Lower leg skin (tissue), 4 donors: ENCODE measurements at regions not wholly inside any gene's neighbourhood (a gene's known extent, or its start where the extent isn't known, plus 50 kb on each side); places are given as distances from the start of the nearest gene placed in this dataset.
A peak's percentile ranks its signal among the peaks of the same experiment; 100 is the strongest.

ENCODE experiments used
- DNase-seq, 2 donors: peaks; one replicate each; pipeline ENCODE4 v3.0.0-alpha.2; 2019; ENCODE audit warnings: low spot score in 2 of 2
- H3K4me3 ChIP-seq: fragments of 200-600 bp; sonication (generic); 2 replicates; pipeline ENCODE4 v1.5.1; 2017; ENCODE audit warnings: mild to moderate bottlenecking, low read depth; ENCODE audit not compliant: poor library complexity, severe bottlenecking
- POLR2A ChIP-seq, 2 donors: fragments of 450-650 bp; IDR thresholded peaks; one replicate each; pipeline ENCODE4 v1.6.1; 2016 to 2017; ENCODE audit warnings: antibody characterized with exemption in 2 of 2, mild to moderate bottlenecking in 1 of 2, moderate library complexity in 1 of 2
- WGBS, 2 donors: methylation state at CpG; one replicate each; pipeline ENCODE4 v1.1.5; 2018; 5-methylcytosine and 5-hydroxymethylcytosine counted together
- intact Hi-C: fragments of 100-400 bp; cut with DNase I; formaldehyde crosslinking; loops from one replicate; pipeline ENCODE4 v1.15.0; 2023; ENCODE audit warnings: low total_unique reads
- TF ChIP-seq, protein P1 (sequence below), 3 donors: fragments of 450-650 bp; IDR thresholded peaks; one replicate each; pipeline ENCODE4 v1.5.1; 2016; ENCODE audit warnings: antibody characterized with exemption in 3 of 3, mild to moderate bottlenecking in 3 of 3, moderate library complexity in 2 of 3

- 80 to 88% methylated on average over 20 to 21 of the region's 21 CpGs for WGBS, 2 donors
- no peak for TF ChIP-seq POLR2A (IDR thresholded peaks at IDR 0.05)
- TF ChIP-seq, protein P1, sequence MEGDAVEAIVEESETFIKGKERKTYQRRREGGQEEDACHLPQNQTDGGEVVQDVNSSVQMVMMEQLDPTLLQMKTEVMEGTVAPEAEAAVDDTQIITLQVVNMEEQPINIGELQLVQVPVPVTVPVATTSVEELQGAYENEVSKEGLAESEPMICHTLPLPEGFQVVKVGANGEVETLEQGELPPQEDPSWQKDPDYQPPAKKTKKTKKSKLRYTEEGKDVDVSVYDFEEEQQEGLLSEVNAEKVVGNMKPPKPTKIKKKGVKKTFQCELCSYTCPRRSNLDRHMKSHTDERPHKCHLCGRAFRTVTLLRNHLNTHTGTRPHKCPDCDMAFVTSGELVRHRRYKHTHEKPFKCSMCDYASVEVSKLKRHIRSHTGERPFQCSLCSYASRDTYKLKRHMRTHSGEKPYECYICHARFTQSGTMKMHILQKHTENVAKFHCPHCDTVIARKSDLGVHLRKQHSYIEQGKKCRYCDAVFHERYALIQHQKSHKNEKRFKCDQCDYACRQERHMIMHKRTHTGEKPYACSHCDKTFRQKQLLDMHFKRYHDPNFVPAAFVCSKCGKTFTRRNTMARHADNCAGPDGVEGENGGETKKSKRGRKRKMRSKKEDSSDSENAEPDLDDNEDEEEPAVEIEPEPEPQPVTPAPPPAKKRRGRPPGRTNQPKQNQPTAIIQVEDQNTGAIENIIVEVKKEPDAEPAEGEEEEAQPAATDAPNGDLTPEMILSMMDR (IDR thresholded peaks at IDR 0.05) = no peak
- no peak overlapping the region for H3K4me3 ChIP-seq
- intact Hi-C loops = no loop called here
- peak; percentile 10 to 70 for DNase-seq
These were observed 136.2 kb downstream of the CPZ start for GRCh38 chr4:8728536-8729407.

DNA sequence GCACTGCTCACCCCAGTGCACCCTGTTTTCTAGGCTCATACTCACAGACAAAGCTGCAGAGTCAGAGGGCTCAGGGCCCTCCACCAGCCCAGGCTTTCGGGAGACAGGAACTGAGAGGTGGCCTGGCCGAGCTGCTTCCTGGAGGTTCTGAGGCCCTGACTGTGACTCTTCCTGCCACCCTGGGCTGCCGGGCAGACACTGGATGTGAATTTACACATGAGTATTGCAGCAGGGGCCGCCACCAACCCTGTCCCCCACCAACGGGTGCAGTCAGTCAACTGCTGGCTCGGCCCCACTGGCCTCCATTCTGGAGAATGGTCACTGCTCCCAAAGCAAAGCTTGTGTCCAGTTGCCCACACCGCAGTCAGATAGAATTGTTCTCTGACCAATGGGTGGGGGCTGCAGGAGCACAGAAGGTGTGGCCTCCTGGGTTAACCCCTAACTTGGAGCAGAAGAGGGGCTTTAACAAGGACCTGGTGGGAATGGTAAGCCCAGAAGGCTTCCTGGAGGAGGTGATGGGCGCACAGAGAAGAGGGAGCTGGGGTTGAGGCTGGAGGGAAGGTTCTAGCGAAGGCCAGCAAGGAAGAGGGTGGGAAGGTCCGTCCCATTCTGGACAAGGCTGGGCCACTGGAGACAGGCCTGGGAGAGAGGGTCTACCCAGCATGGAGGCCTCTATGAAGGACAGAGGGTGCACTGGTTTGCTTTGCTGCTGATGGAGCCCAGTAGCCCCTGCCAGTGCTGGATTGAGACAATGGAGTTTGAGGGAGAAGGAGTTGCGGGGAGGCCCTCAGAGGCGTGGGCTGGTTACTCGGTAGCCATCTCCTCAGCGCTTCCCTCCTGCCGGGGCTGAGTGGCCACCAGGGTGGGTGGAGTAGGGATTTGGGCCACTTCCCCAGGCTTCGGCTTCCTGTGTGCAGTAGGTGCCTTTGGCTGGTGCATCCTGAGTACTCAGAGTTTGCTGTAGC, 135.3 kb downstream of the CPZ start:
- TF ChIP-seq POLR2A (IDR thresholded peaks at IDR 0.05) = no peak
- TF ChIP-seq, protein P1 (IDR thresholded peaks at IDR 0.05) = no peak
- WGBS, 2 donors = 66 to 77% methylated on average over 14 to 16 of the region's 16 CpGs
- H3K4me3 ChIP-seq = no peak overlapping the region
- peak; percentile 7 to 70 for DNase-seq
- intact Hi-C loops = no loop called here

DNA sequence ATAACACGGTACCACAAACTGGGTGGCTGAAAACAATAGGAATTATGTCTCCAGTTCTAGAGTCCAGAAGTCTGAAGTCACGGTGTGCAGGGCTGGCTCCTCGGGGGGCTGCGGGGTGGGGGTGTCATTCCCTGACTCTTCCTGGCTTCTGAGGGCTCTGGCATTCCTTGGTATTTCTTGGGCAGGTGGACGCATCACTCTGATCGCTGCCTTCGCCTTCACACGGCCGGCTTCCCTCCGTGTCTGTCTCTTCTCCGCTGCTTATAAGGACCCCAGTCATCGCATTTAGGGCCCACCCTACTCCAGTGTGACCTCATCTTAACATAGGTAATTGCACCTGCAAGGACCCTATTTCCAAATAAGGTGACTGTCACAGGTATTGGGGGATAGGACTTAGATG, 134.6 kb downstream of the CPZ start:
- DNase-seq = peak; percentile 3 to 58
- 51 to 76% methylated on average over 12 of the region's 12 CpGs for WGBS, 2 donors
- no peak overlapping the region for H3K4me3 ChIP-seq
- intact Hi-C loops = no loop called here
- TF ChIP-seq, protein P1 (IDR thresholded peaks at IDR 0.05) = no peak
- TF ChIP-seq POLR2A (IDR thresholded peaks at IDR 0.05) = no peak

DNA sequence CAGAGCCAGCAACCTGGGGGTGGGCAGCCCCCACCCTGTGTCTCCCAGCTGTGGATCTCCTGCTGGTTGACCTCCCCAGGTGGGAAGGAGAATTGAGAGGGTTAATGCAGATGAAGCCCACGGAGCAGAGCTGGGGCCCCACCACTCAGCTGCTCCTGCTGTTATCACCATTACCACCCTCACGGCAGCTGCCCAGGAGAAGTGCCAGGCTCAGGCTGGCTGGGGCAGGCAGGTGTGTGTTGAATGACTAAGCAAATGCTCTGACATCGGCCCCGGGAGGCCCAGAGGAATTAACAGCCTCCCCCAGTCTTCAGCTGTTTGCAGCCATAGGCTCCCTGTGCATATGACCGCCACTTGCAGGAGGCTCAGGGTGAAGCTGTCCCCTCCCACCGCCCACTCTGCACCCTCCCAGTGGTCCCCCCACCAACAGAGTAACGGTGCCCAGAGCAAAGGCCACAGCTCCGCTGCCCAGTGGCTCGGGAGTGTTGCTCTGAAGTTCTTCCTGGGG, 133.8 kb downstream of the CPZ start:
- peak in 1 of 2 donors; percentile 82 for DNase-seq
- intact Hi-C loops = no loop called here
- H3K4me3 ChIP-seq = no peak overlapping the region
- no peak for TF ChIP-seq POLR2A (IDR thresholded peaks at IDR 0.05)
- TF ChIP-seq, protein P1 (IDR thresholded peaks at IDR 0.05) = no peak
- WGBS, 2 donors = 42 to 48% methylated on average over 7 to 9 of the region's 9 CpGs

- 63 to 76% methylated on average over 5 to 10 of the region's 10 CpGs for WGBS, 2 donors
- DNase-seq = peak in 1 of 2 donors; percentile 50
- H3K4me3 ChIP-seq = no peak overlapping the region
- intact Hi-C loops = no loop called here
- no peak for TF ChIP-seq POLR2A (IDR thresholded peaks at IDR 0.05)
- TF ChIP-seq, protein P1 (IDR thresholded peaks at IDR 0.05) = no peak
These were observed 133.3 kb downstream of the CPZ start for GRCh38 chr4:8725845-8726244.
